GM13976 (cell line): ENCODE measurements at regions not wholly inside any gene's neighbourhood (a gene's known extent, or its start where the extent isn't known, plus 50 kb on each side); places are given as distances from the start of the nearest gene placed in this dataset.

Experiments
- DNase-seq: peaks from one replicate; pipeline ENCODE4 v3.0.0; 2012; ENCODE audit warnings: low spot score
- CTCF ChIP-seq: IDR thresholded peaks from 2 replicates; pipeline ENCODE4 v1.5.1; 2012; ENCODE audit warnings: borderline replicate concordance, mild to moderate bottlenecking; ENCODE audit not compliant: insufficient read depth; ENCODE audit errors: extremely low read depth, missing control alignments, control extremely low read depth
- in situ Hi-C: fragments of 300-500 bp; cut with MboI; formaldehyde crosslinking; loops from one replicate; pipeline ENCODE4 v1.12.0; 2022; ENCODE audit warnings: low sequenced_read_pairs, mixed read lengths, inconsistent platforms; ENCODE audit not compliant: unreplicated experiment

- no peak for TF ChIP-seq CTCF
- no peak for DNase-seq
- in situ Hi-C loops = no loop called here
These were observed 289.8 kb upstream of the SEMA6D start for GRCh38 chr15:47427463-47427862.

GRCh38 chr15:47429376-47429775 is 287.9 kb upstream of the SEMA6D start:
- in situ Hi-C loops = no loop called here
- no peak for TF ChIP-seq CTCF
- DNase-seq = no peak

GRCh38 chr15:47431501-47431900 is 285.8 kb upstream of the SEMA6D start:
- TF ChIP-seq CTCF = no peak
- no peak for DNase-seq
- in situ Hi-C loops = no loop called here

GRCh38 chr15:47432826-47433225 is 284.5 kb upstream of the SEMA6D start:
- in situ Hi-C loops = no loop called here
- no peak for DNase-seq
- no peak for TF ChIP-seq CTCF

GRCh38 chr15:47434596-47434995 is 282.7 kb upstream of the SEMA6D start:
- no peak for DNase-seq
- in situ Hi-C loops = no loop called here
- TF ChIP-seq CTCF = no peak

GRCh38 chr15:47437491-47437890 is 279.8 kb upstream of the SEMA6D start:
- no peak for TF ChIP-seq CTCF
- DNase-seq = no peak
- in situ Hi-C loops = no loop called here
